Nephron progenitor cell (in vitro differentiated cells): ENCODE measurements at regions not wholly inside any gene's neighbourhood (a gene's known extent, or its start where the extent isn't known, plus 50 kb on each side); places are given as distances from the start of the nearest gene placed in this dataset.

ENCODE experiments used
- DNase-seq: peaks from one replicate; pipeline ENCODE4 v3.0.0; 2021
- H3K27ac Mint-ChIP-seq: 2 replicates; pipeline ENCODE4 v1.8.0; 2021; ENCODE audit warnings: mild to moderate bottlenecking, moderate library complexity, mixed read lengths
- H3K27me3 Mint-ChIP-seq: 2 replicates; pipeline ENCODE4 v1.8.0; 2021; ENCODE audit warnings: mild to moderate bottlenecking, low read depth, mixed read lengths; ENCODE audit not compliant: poor library complexity
- H3K36me3 Mint-ChIP-seq: 2 replicates; pipeline ENCODE4 v1.8.0; 2021; ENCODE audit warnings: low read depth, mixed read lengths
- H3K4me1 Mint-ChIP-seq: 2 replicates; pipeline ENCODE4 v1.8.0; 2021; ENCODE audit warnings: mixed read lengths
- H3K4me3 Mint-ChIP-seq: 2 replicates; pipeline ENCODE4 v1.8.0; 2021; ENCODE audit warnings: mild to moderate bottlenecking, moderate library complexity, mixed read lengths
- H3K9me3 Mint-ChIP-seq: 2 replicates; pipeline ENCODE4 v1.8.0; 2021; ENCODE audit warnings: mild to moderate bottlenecking, moderate library complexity, mixed read lengths
- TF ChIP-seq, protein P1 (sequence below): fragments of 200-600 bp; sonication (generic); IDR thresholded peaks from 2 replicates; pipeline ENCODE4 v1.5.0; 2021; ENCODE audit warnings: antibody characterized with exemption

DNA sequence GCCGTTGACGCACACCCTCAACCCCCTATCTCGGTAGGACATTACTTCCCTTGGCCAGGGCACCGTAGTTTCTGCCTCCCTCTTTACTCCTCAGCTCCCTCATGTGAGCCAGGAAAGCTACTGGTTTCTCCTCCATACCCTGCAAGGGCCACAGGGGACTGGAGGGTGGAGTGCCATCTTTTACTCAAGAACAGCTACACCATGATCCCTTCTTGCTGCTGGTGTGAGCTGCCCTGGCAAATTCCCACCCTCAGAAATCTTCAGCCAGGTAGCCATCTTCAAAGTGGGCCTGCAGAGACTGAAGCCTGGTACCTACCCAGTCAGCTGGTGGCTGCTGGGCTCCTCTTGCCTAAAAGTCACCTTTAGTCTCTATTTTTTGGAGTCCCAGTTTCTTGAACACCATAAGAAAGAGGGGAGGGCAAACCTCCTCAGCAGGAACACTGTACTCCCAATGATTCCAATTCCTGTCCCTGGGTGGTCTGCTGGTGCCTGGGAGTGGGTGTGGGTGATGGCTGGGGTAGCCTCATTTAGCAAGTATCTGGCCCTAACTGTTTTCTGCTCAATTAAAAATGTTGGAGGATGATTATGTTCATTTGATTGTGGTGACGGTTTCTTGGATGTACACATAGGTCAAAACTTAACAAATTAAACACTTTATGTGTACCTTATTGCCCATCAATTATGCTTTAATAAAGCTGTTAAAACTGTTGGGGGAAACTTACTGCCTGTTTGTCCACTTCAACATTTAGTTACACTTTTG lies 105.0 kb upstream of the NPY start:
- Mint-ChIP-seq H3K4me1 (no peaks in the 10 kb centered on the region), H3K27ac (no peak overlapping the region), H3K9me3 (no peaks in the 10 kb centered on the region), H3K36me3 (no peaks in the 10 kb centered on the region), H3K27me3 (no peaks in the 10 kb centered on the region), H3K4me3 (no peak overlapping the region)
- TF ChIP-seq, protein P1, sequence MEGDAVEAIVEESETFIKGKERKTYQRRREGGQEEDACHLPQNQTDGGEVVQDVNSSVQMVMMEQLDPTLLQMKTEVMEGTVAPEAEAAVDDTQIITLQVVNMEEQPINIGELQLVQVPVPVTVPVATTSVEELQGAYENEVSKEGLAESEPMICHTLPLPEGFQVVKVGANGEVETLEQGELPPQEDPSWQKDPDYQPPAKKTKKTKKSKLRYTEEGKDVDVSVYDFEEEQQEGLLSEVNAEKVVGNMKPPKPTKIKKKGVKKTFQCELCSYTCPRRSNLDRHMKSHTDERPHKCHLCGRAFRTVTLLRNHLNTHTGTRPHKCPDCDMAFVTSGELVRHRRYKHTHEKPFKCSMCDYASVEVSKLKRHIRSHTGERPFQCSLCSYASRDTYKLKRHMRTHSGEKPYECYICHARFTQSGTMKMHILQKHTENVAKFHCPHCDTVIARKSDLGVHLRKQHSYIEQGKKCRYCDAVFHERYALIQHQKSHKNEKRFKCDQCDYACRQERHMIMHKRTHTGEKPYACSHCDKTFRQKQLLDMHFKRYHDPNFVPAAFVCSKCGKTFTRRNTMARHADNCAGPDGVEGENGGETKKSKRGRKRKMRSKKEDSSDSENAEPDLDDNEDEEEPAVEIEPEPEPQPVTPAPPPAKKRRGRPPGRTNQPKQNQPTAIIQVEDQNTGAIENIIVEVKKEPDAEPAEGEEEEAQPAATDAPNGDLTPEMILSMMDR = no peak
- DNase-seq = no peak

DNA sequence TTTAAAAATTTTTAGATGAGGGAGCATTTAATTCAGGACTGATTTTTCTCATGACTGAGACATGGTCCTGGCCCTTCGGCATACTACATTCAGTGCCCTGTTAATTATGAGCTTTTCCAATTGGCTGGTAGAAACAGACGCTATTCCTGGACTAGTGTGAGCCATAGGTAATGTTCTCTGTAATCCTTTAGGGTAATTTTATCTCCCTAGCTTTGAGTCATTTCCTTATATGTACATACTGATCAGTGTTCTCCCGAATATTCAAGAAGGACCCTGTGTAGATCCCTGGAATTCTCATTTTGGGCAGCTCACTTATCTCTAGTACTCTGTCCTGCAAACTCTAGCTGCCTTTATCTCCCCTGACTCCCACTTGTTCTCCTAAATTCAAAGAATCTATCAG lies 92.6 kb upstream of the NPY start:
- no peaks in the 10 kb centered on the region for H3K27me3 Mint-ChIP-seq
- H3K4me1 Mint-ChIP-seq = no peaks in the 10 kb centered on the region
- no peak for DNase-seq
- no peaks in the 10 kb centered on the region for H3K36me3 Mint-ChIP-seq
- TF ChIP-seq, protein P1 = no peak
- no peak overlapping the region for H3K27ac Mint-ChIP-seq
- peaks cover 13% of the 10 kb centered on the region for H3K9me3 Mint-ChIP-seq
- no peak overlapping the region for H3K4me3 Mint-ChIP-seq

DNA sequence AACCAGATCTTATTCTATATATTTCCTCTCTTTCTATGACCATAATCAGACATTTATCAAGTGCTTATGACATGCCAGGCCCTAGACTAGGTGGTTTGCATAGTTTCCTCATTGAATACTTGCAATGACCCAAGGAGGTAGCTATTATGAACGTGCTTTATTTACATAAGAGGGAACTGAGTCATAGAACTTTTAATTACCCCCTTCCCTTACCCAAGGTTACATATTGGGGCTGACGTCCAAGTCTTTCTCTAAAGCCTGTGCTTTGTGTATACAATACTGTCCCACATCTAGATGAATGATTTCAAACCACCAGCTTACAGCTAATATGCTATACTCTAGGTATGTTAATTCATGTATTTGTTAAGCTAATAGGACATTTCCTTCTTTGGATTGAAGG lies 91.9 kb upstream of the NPY start:
- no peak overlapping the region for H3K27ac Mint-ChIP-seq
- peaks cover 13% of the 10 kb centered on the region for H3K9me3 Mint-ChIP-seq
- no peaks in the 10 kb centered on the region for H3K27me3 Mint-ChIP-seq
- no peaks in the 10 kb centered on the region for H3K36me3 Mint-ChIP-seq
- no peak for DNase-seq
- H3K4me1 Mint-ChIP-seq = no peaks in the 10 kb centered on the region
- H3K4me3 Mint-ChIP-seq = no peak overlapping the region
- TF ChIP-seq, protein P1 = no peak

DNA sequence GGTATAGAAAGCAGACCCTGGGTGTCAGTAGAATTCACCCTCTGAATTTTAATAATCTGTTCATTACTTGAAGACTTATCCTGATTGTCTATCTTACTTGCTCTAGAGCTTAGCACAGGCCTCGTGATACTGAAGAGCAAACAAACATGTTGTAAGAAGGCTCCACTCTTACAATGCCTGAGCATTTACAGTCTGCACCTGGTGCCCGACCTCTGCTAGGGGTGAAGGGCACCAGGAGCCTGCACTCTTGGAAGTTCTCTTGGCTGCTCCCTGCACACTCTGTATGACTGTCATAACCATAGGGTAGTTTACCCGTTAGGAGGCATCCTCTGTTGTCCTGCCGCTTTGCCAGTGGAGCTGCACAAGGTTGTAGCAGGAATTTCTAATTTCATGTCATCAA lies 91.3 kb upstream of the NPY start:
- Mint-ChIP-seq H3K36me3 (no peaks in the 10 kb centered on the region), H3K4me3 (no peak overlapping the region), H3K27me3 (no peaks in the 10 kb centered on the region), H3K9me3 (peaks cover 7% of the 10 kb centered on the region), H3K27ac (no peak overlapping the region), H3K4me1 (no peaks in the 10 kb centered on the region)
- TF ChIP-seq, protein P1 = no peak
- no peak for DNase-seq

DNA sequence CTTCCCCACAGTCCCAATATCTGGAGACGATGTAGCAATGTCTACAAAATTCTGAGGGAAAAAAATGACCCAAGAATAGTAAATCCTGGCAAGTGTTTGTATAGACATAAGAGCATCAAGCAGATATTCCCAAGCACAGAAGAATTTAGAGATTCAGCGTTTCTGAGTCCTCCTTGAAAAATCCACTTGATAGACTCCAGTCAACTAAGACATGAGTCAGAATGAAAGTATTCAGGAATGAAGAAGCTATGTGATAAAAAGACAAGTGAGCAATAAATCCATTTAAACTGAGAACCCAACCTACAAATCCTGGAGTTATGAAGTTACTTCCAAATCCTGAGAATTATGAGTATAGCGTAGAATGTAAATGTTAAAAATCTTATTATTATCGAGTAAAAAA lies 86.1 kb upstream of the NPY start:
- no peak overlapping the region for H3K27ac Mint-ChIP-seq
- H3K36me3 Mint-ChIP-seq = no peaks in the 10 kb centered on the region
- no peak for DNase-seq
- peaks cover under 1% of the 10 kb centered on the region for H3K4me1 Mint-ChIP-seq
- H3K9me3 Mint-ChIP-seq = no peaks in the 10 kb centered on the region
- H3K4me3 Mint-ChIP-seq = no peak overlapping the region
- TF ChIP-seq, protein P1 = no peak
- H3K27me3 Mint-ChIP-seq = no peaks in the 10 kb centered on the region

DNA sequence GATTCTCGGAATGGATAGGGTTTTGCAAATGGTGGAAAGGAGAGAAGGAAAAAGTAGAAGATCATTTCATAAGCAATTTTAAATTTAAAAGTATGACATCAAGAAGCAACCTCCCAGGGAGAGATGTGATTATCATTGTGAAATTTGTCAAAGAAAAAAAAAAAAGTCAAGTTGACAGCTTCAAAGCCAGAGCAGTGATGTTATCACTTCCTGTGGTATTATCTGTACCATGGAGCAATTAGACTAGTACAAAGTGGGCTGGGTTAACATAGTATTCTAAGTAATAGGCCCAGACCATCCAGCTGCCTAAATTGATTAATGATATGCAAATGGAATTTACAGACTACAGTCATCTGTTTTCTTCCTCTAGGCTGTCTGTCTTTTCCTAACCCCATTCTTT lies 84.0 kb upstream of the NPY start:
- H3K27me3 Mint-ChIP-seq = no peaks in the 10 kb centered on the region

More for the DNA sequence above, 84.0 kb upstream of the NPY start:
- Mint-ChIP-seq H3K9me3 (no peaks in the 10 kb centered on the region), H3K4me1 (peaks cover 7% of the 10 kb centered on the region), H3K4me3 (no peak overlapping the region), H3K27ac (no peak overlapping the region), H3K36me3 (no peaks in the 10 kb centered on the region)
- TF ChIP-seq, protein P1 = no peak
- DNase-seq = no peak
